Stimulated activated CD8-positive, alpha-beta memory T cell treated with anti-CD3 and anti-CD28 coated beads, Interleukin-2, amount 100 ng/mL, for 48 hours (primary cell): ENCODE measurements at regions not wholly inside any gene's neighbourhood (a gene's known extent, or its start where the extent isn't known, plus 50 kb on each side); places are given as distances from the start of the nearest gene placed in this dataset.

Source experiments
- DNase-seq, 2 donors: peaks; one replicate each; pipeline ENCODE4 v3.0.0-alpha.2; 2020; ENCODE audit warnings: low read depth in 2 of 2

GRCh38 chr22:47954107-47954506 is 1191.7 kb downstream of the TBC1D22A start:
- no peak for DNase-seq

- no peak for DNase-seq
Measured at GRCh38 chr22:47944941-47945340, 1182.5 kb downstream of the TBC1D22A start.

- DNase-seq = no peak
Measured at GRCh38 chr22:47943729-47944700, 1181.6 kb downstream of the TBC1D22A start.

DNA sequence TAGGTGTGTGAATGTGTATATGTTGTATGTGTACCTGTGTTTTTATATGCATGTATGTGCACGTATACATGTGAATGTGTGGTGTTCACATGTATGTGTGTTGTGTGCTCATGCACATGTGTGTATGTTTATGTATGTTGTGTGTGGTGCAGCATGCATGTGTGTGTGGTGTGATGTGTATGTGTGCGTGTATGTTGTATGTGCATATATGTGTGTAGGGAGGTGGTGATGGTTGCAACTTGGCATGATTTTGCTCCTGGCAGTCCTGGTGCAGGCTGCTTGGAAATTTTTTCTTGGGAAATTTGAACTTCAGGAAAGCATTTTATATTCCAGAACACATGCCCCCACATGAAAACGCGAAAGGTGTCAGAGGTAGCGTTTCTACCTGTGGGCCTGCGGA is 1177.8 kb downstream of the TBC1D22A start:
- DNase-seq = no peak

DNA sequence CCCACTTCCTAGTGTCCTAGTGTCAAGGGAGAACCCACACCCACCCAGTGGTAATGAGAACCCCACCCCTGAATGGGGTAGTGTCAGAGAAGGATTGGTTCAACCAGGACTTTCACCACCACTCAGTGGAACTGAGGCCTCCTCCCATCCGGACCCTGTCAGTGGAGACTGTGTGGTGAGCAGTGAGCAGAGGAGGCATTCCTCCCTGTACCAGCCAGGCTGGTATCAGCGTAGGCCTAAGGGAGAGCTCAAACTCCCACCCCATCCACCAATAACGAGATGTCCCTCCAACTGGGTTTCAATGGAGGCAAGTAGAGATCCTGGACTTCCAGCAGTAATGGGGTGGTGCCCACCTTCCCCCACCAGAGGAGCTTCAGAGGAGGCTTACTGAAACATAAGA is 1171.4 kb downstream of the TBC1D22A start:
- DNase-seq = no peak

- DNase-seq = no peak
Measured at GRCh38 chr22:47933226-47933625, 1170.8 kb downstream of the TBC1D22A start.

DNA sequence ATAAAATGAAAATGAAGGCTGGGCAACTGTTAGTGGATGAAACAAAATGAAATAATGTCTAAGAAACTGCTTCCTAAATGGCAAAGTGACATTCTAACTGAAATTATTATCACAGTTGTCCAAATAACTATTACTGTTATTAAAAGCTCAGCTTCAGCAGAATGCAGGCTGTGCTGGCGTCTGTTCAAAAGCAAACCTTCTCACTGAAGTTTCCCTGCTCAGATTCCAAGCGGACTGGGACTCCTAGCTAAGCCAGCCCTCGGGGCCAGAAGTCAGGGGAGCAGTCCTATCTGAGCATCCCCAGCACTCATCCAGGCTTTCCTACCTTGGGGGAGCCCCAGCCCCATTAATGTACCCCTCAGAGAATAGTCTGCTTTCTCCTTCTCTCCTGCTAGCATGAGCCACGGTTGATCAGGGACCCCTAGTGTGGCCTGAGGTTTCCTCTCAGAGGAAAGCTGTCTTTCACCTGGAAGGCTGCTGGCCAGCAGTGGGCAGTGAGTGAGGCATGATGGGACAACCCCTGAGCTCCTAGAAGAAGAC is 1167.3 kb downstream of the TBC1D22A start:
- no peak for DNase-seq

DNA sequence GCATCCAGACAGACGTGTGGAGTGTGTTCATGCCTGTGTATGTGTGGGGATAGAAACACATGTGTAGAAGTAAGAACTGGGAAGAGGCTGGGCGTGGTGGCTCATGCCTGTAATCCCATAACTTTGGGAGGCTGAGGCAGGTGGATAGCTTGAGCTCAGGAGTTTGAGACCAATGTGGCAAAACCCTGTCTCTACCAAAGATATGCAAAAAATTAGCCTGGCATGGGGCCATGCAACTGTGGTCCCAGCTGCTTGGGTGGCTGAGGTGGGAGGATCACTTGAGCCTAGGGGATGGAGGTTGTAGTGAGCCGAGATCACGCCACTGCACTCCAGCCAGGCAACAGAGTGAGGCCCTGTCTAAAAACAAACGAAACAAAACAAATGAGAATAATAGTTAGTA is 1166.6 kb downstream of the TBC1D22A start:
- no peak for DNase-seq

DNA sequence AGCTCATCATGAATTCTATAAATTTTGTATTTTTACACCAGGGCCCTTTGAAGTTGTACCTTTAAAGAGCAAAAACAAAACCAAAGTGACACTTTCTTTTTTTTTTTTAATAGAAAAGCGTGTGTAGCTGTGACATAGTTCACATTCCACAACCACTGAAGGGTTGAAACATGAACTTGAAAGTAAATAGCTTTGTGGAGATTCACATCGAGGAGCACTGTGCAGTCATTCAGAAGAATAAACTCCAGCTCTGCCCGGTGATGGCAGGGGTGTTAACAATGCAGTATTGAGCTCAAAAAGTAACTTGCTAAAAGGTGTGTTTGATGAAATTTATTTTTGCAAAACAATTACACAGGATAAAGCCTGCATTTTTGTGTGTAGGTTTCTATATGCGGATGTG is 1166.2 kb downstream of the TBC1D22A start:
- DNase-seq = no peak

DNA sequence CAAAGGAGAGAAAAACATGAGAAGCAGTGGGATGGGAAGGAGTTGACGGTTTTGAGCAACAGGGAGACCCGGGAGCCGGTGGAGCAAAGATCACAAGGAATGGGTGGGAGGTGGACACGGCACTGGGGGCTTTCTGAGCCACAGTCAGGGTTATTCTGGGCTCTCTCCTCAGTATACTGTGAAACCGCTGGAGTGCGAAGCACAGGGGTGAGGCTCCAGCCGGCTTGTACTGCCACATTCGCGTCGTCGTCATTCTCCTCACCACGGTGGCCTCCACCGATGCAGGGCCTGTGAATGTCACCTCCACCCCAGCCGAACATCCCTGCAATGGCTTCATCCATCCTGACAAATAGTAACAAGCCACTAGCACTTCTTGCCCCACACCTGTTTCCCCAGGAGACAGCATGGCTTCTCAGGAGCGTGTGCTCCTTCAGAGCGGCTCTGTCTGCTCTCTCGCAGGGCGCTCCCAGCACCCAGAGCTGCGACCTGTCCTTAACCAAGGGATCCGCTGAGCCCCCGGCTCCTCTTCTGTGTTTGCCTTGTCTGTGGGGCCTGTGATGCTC is 1165.3 kb downstream of the TBC1D22A start:
- DNase-seq = no peak

DNA sequence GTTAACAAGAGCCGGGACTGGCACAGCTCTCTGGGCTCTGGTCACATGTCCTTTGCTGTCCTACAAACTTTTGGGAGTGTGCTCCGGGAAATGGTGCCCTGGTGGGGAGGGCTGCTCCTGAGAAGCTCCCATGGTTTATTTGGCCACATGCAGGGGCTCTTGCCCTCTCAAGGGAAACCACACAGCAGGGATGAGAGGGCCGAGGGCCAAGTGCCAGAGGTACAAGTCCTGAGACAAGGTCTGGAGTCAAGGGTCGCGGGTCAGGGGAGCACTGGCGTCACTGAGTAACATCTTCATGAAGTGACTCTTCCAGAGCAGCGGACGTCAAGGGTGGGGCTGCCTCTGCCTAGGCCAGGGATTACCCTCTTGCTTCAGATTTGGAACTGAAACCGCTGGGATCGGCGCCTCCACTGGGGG is 1160.6 kb downstream of the TBC1D22A start:
- DNase-seq = no peak

- DNase-seq = no peak
Measured at GRCh38 chr22:47921906-47922305, 1159.5 kb downstream of the TBC1D22A start.

- DNase-seq = no peak
Measured at GRCh38 chr22:47920380-47920959, 1158.0 kb downstream of the TBC1D22A start.

DNA sequence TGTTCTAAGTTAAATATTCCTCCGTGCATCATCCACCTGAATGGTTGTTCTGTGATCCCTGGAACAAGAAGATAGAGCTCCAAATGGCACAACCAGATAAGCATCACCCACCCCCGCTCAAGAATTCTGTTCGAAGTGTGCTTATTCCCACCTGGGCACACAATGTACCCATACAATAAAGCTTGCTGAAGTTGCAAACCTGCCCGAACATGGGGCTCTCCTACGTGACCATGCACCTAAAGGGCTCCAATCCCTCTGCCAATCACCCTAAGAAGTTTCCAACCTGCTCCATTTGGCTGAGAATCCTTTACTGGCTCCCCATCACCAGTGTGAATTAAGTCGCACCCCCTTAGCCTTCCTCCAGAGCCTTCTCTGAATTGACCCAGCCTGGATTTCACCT is 1157.4 kb downstream of the TBC1D22A start:
- no peak for DNase-seq

GRCh38 chr22:47919001-47919441 is 1156.6 kb downstream of the TBC1D22A start:
- DNase-seq = no peak

DNA sequence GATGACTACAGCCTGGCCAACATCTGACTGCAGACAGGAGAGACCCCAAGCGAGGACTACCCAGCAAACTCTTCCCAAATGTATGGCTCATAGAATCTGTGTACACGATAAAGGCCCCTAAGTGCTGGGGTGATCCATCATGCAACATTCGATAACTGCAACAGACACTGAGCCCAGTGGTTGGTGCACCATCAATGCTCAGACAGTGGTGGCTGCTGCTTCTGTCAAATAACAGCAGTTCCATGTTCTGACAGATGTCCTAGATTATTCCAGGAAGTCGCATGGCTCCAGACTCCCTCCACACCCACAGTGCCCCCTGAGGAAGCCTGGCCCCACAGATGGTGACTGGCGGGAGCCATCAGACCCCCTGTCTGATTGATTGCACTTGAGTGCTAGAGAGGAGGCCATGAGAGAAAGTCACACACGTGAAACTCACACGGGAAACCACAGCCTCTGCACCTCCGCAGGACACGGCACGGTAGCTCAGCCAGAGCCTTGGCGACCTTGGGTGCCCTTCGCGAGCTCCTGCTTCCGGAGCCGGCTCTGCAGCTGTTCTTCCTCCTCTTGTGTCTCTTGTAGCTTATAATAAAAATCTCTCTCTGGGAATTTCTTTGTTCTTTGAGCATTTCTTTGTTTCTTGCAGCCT is 1155.9 kb downstream of the TBC1D22A start:
- peak; percentile 8 to 38 for DNase-seq

DNA sequence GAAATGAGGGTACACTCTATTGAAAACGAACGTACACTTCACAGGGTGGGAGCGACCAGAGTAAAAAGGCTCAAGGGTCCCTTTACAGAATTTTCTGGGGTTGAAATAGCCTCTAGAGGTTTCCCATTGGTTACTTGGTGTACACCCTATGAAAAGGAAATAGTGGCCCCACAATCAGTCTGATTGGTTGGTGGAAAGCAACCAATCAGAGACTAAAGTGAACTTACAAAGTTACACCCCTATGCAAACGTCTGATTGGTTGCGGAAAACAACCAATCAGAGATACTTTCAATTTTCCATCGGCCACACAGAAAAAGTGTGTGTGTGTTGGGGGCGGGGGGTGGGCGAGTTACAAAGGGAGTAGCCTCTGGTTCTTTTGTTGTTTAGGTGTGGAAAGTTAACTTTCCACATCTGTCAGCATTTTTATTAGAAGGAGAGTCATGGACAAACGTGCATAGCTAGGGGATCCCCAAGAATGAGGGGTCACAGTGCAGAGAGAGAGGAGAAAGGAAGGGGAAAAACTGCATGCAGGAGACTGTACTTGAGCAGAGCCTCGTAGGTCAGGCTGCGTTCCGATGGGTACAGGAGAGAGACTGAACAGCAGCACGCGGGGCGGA is 1152.1 kb downstream of the TBC1D22A start:
- no peak for DNase-seq

- DNase-seq = no peak
Measured at GRCh38 chr22:47902646-47903180, 1140.3 kb downstream of the TBC1D22A start.

- no peak for DNase-seq
Measured at GRCh38 chr22:47901911-47902310, 1139.5 kb downstream of the TBC1D22A start.

DNA sequence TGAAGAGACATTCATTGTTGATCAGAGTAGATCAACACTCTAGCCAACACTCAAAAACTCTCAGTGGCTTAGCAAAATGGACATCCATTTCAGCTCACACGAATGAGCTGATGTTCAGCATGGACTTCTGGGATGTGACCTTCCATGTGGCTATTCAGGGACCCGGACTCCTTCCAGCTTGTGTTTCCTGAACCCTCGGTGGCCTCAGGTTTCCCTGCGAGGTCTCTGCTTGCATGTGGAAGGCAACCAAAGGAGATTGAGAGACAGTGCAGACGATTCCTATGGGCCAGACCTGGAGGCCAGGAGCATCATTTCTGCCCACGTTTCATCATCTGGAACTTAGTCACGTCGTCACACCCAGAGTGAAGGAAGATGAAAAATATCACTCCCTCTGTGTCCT is 1137.4 kb downstream of the TBC1D22A start:
- DNase-seq = no peak

DNA sequence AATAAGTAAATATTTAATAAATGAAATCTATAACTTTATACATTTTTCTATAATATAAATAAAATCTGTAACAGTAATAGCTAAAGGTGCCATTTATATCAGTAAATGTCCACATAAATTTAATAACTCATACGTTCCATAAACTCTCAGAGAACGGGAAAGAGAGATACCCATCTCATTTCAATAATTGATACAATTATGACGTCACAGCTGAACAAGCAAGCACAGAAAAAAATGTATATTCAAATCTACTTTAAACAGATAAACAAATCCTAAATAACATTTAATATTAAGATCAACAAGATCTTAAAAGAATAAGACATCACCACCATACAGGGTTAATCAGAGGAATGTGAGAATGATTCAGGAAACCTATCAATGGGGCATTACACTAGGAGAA is 1136.5 kb downstream of the TBC1D22A start:
- DNase-seq = no peak
